ENCODE measurements at regions not wholly inside any gene's neighbourhood (a gene's known extent, or its start where the extent isn't known, plus 50 kb on each side); places are given as distances from the start of the nearest gene placed in this dataset.

GRCh38 chr12:20967756-20968155, 157.3 kb downstream of the SLCO1B3 start:
- no peak for FAIRE-seq

GRCh38 chr12:20969766-20970165, 159.3 kb downstream of the SLCO1B3 start:
- FAIRE-seq = no peak

- no peak for FAIRE-seq
Observed at GRCh38 chr12:20985399-20985798, 145.6 kb upstream of the SLCO1B1 start.

DNA sequence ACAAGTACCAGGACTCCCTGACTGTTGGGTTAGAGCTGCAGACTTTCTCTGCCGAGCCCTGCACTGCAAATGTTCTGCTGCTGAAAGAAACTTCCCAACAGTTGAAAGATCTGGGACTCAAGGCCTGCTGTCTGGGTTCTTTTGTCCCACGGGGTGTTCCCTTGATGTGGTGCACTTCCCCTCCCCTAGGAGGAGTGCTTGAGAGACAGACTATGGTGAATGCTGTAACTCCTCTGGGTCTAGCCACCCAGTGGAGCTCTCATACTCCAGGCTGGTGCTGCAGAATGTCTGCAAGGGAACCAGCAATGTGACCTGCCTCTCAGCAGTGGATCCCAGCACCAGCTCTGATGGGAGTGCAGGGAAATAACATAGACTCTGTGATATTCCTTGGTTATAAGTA, 129.2 kb upstream of the SLCO1B1 start:
- no peak for FAIRE-seq

- FAIRE-seq = no peak
Observed at GRCh38 chr12:21025656-21026055, 105.3 kb upstream of the SLCO1B1 start.

DNA sequence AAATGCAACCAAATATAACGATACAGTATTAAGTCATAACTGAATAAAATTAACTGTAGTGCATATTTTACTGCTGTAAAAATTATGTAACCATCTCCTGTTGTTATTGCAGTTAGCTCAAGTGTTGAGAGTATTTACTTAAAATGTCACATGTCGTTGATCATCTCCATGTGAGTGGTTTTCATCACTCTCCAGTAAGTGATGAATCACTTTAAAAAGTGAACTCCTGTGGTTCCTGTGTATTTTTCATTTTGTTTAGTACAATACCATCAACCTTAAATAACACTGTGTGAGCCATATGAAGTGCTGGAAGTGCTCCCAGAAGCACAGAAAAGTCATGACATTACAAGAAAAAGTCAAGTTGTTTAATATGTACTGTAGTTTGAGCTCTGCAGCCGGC, 104.7 kb upstream of the SLCO1B1 start:
- FAIRE-seq = no peak

- no peak for FAIRE-seq
Observed at GRCh38 chr12:21054334-21054733, 76.7 kb upstream of the SLCO1B1 start.

DNA sequence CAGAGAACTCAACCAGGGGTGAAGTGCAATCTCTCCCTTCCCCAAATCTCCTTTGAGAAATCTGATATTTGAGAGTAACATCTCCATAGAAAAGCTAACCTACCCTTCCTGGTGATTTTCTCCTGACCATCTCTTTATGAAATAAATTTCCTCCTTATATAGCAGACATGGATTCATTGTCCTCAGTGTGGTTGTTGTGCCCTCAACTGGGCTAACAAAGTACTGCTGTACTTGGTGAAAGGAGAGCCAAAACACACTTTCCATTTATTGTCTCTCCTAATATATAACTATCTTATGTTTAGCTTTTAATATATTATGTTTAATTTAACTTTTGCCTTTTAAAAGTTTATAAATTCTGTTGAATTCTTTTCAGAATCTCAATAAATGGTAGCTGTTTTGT, 65.1 kb upstream of the SLCO1B1 start:
- peak; percentile 34 for FAIRE-seq

GRCh38 chr12:21073129-21073528, 57.9 kb upstream of the SLCO1B1 start:
- FAIRE-seq = no peak

GRCh38 chr12:21073822-21074460, 57.1 kb upstream of the SLCO1B1 start:
- FAIRE-seq = no peak

All from A204.1 (cell line).